Sigmoid colon (tissue), 6 donors: ENCODE measurements at regions not wholly inside any gene's neighbourhood (a gene's known extent, or its start where the extent isn't known, plus 50 kb on each side); places are given as distances from the start of the nearest gene placed in this dataset.

Experiments
- DNase-seq: peaks from one replicate; pipeline ENCODE4 v3.0.0-alpha.2; 2019
- H3K27ac ChIP-seq, 4 donors: fragments of 200-600 bp; sonication (generic); one replicate each; pipeline ENCODE4 v1.5.1; 2016 to 2019; ENCODE audit warnings: mild to moderate bottlenecking in 1 of 4
- H3K27me3 ChIP-seq, 3 donors: fragments of 200-600 bp; sonication (generic); one replicate each; pipeline ENCODE4 v1.5.1; 2019; ENCODE audit warnings: mild to moderate bottlenecking in 1 of 3
- H3K36me3 ChIP-seq, 4 donors: fragments of 200-600 bp; sonication (generic); one replicate each; pipeline ENCODE4 v1.5.1; 2016 to 2019
- H3K4me1 ChIP-seq, 4 donors: fragments of 200-600 bp; sonication (generic); one replicate each; pipeline ENCODE4 v1.5.1; 2017 to 2019
- H3K4me3 ChIP-seq, 4 donors: fragments of 200-600 bp; sonication (generic); one replicate each; pipeline ENCODE4 v1.5.1; 2017 to 2019; ENCODE audit warnings: mild to moderate bottlenecking in 2 of 4, moderate library complexity in 1 of 4
- H3K9me3 ChIP-seq, 4 donors: fragments of 200-600 bp in 3 of 4; sonication (generic) in 3 of 4; one replicate each; pipeline versions ENCODE4 v1.5.1 to v1.6.1; 2013 to 2019
- CTCF ChIP-seq, 4 experiments: fragments of 450-650 bp in 3 of 4; fragments of 200-600 bp in 1 of 4; IDR thresholded peaks; one replicate each; pipeline ENCODE4 v1.5.1; 2016 to 2019; ENCODE audit warnings: antibody characterized with exemption in 4 of 4, mild to moderate bottlenecking in 3 of 4, moderate library complexity in 2 of 4
- EP300 ChIP-seq, 4 donors: sonication (generic); formaldehyde crosslinking; IDR thresholded peaks; one replicate each; pipeline ENCODE4 v1.6.1; 2017; ENCODE audit warnings: antibody characterized with exemption in 4 of 4
- POLR2A ChIP-seq, 2 donors: fragments of 450-650 bp; IDR thresholded peaks; one replicate each; pipeline ENCODE4 v1.6.1; 2016; ENCODE audit warnings: antibody characterized with exemption in 2 of 2, mild to moderate bottlenecking in 2 of 2, moderate library complexity in 2 of 2
- POLR2AphosphoS5 ChIP-seq, 4 donors: sonication (generic); formaldehyde crosslinking; IDR thresholded peaks; one replicate each; pipeline ENCODE4 v1.6.1; 2017; ENCODE audit warnings: antibody characterized with exemption in 4 of 4
- WGBS, 2 donors: extraction: QIAGEN DNeasy Blood & Tissue Kit; methylation state at CpG; one replicate each; pipeline ENCODE4 v1.1.7; 2013; 5-methylcytosine and 5-hydroxymethylcytosine counted together
- intact Hi-C: fragments of 100-400 bp; cut with DNase I; formaldehyde crosslinking; loops from one replicate; pipeline ENCODE4 v1.15.1; 2023
- donor health status: healthy with polysubstance abuse.
- donor health status: healthy.

- no peak overlapping the region for H3K4me3 ChIP-seq
- intact Hi-C loops = no loop called here
- 47 to 62% methylated on average over 1 of the region's 1 CpG for WGBS, 2 donors
These were observed 471.0 kb downstream of the KLHL13 start for GRCh38 chrX:117645639-117646038.

GRCh38 chrX:117641913-117642656 lies 474.5 kb downstream of the KLHL13 start:
- TF ChIP-seq POLR2A (IDR thresholded peaks at IDR 0.05) (no peak), EP300 (IDR thresholded peaks at IDR 0.05) (no peak), CTCF (IDR thresholded peaks at IDR 0.05) (no peak), POLR2AphosphoS5 (IDR thresholded peaks at IDR 0.05) (no peak)
- Histone ChIP-seq H3K27me3 (no peaks in the 10 kb centered on the region), H3K4me1 (no peaks in the 10 kb centered on the region), H3K9me3 (no peaks in the 10 kb centered on the region), H3K4me3 (no peak overlapping the region), H3K36me3 (no peaks in the 10 kb centered on the region), H3K27ac (no peak overlapping the region)
- intact Hi-C loops = no loop called here
- WGBS, 2 donors = 88 to 91% methylated on average over 6 of the region's 6 CpGs
- no peak for DNase-seq

More at GRCh38 chrX:117645639-117646038, 471.0 kb downstream of the KLHL13 start:
- H3K4me1 ChIP-seq = no peaks in the 10 kb centered on the region
- no peaks in the 10 kb centered on the region for H3K36me3 ChIP-seq
- no peak overlapping the region for H3K27ac ChIP-seq
- H3K9me3 ChIP-seq = no peaks in the 10 kb centered on the region
- TF ChIP-seq EP300 (IDR thresholded peaks at IDR 0.05) = no peak
- TF ChIP-seq CTCF (IDR thresholded peaks at IDR 0.05) = no peak
- no peak for TF ChIP-seq POLR2AphosphoS5 (IDR thresholded peaks at IDR 0.05)
- TF ChIP-seq POLR2A (IDR thresholded peaks at IDR 0.05) = no peak
- DNase-seq = no peak
- no peaks in the 10 kb centered on the region for H3K27me3 ChIP-seq

GRCh38 chrX:117636826-117637225 lies 479.8 kb downstream of the KLHL13 start:
- Histone ChIP-seq H3K27me3 (no peaks in the 10 kb centered on the region), H3K9me3 (no peaks in the 10 kb centered on the region), H3K36me3 (no peaks in the 10 kb centered on the region), H3K27ac (no peak overlapping the region), H3K4me3 (no peak overlapping the region), H3K4me1 (no peaks in the 10 kb centered on the region)
- WGBS, 2 donors = 15 to 41% methylated on average over 1 of the region's 1 CpG
- no peak for DNase-seq
- TF ChIP-seq CTCF (IDR thresholded peaks at IDR 0.05) = no peak
- TF ChIP-seq POLR2A (IDR thresholded peaks at IDR 0.05) = no peak
- no peak for TF ChIP-seq POLR2AphosphoS5 (IDR thresholded peaks at IDR 0.05)
- no peak for TF ChIP-seq EP300 (IDR thresholded peaks at IDR 0.05)
- intact Hi-C loops = no loop called here

- Histone ChIP-seq H3K36me3 (no peaks in the 10 kb centered on the region), H3K4me1 (no peaks in the 10 kb centered on the region), H3K27ac (no peak overlapping the region), H3K27me3 (no peaks in the 10 kb centered on the region), H3K9me3 (no peaks in the 10 kb centered on the region), H3K4me3 (no peak overlapping the region)
- intact Hi-C loops = no loop called here
- no peak for DNase-seq
- TF ChIP-seq POLR2A (IDR thresholded peaks at IDR 0.05) (no peak), CTCF (IDR thresholded peaks at IDR 0.05) (no peak), POLR2AphosphoS5 (IDR thresholded peaks at IDR 0.05) (no peak), EP300 (IDR thresholded peaks at IDR 0.05) (no peak)
- 89 to 90% methylated on average over 1 of the region's 1 CpG for WGBS, 2 donors
These were observed 483.3 kb downstream of the KLHL13 start for GRCh38 chrX:117633277-117633676.

GRCh38 chrX:117628381-117628780 lies 488.2 kb downstream of the KLHL13 start:
- H3K4me3 ChIP-seq = no peak overlapping the region
- H3K9me3 ChIP-seq = no peaks in the 10 kb centered on the region
- H3K36me3 ChIP-seq = no peaks in the 10 kb centered on the region
- no peak for DNase-seq
- H3K27ac ChIP-seq = no peak overlapping the region
- TF ChIP-seq POLR2A (IDR thresholded peaks at IDR 0.05) (no peak), EP300 (IDR thresholded peaks at IDR 0.05) (no peak), CTCF (IDR thresholded peaks at IDR 0.05) (no peak)
- 92 to 96% methylated on average over 3 of the region's 3 CpGs for WGBS, 2 donors
- no peaks in the 10 kb centered on the region for H3K4me1 ChIP-seq
- no peaks in the 10 kb centered on the region for H3K27me3 ChIP-seq
- intact Hi-C loops = no loop called here
